ENCODE measurements at regions not wholly inside any gene's neighbourhood (a gene's known extent, or its start where the extent isn't known, plus 50 kb on each side); places are given as distances from the start of the nearest gene placed in this dataset.

DNA sequence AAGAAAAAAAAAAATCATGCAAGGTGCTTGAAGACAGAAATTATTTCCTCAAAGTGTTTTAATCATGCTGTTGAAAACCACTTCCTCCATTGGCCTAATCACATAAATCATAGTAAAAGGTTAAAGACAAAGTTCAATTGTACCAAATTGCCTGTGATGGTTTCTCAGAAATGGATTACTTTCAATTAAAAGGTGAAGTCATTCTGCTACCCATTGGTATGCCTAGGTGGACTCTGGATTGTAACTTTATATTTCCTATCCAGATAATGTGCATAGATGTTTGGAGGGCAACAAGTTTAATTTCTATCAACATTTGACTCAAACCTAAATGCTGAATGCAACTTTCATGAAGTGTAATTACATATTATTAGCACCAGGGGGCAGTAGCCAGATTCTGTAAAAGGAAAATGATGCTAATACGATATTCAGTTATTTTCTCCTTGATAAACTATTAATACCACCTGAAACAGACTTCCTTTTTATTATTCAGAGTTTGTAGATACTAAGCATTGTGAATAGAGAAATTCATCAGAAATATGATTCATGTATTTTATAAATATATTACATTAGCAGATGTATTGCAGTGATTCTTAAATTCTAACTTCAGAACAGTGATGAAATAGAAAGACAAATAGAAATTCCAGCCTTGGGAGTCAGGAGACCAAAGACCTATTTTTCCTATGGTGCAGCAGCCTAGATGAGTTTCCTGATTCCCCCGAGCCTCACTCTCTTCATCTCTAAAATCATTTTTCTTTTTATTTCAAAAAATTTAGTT, 148.2 kb downstream of the CAAP1 start:
- TF ChIP-seq, protein P1, sequence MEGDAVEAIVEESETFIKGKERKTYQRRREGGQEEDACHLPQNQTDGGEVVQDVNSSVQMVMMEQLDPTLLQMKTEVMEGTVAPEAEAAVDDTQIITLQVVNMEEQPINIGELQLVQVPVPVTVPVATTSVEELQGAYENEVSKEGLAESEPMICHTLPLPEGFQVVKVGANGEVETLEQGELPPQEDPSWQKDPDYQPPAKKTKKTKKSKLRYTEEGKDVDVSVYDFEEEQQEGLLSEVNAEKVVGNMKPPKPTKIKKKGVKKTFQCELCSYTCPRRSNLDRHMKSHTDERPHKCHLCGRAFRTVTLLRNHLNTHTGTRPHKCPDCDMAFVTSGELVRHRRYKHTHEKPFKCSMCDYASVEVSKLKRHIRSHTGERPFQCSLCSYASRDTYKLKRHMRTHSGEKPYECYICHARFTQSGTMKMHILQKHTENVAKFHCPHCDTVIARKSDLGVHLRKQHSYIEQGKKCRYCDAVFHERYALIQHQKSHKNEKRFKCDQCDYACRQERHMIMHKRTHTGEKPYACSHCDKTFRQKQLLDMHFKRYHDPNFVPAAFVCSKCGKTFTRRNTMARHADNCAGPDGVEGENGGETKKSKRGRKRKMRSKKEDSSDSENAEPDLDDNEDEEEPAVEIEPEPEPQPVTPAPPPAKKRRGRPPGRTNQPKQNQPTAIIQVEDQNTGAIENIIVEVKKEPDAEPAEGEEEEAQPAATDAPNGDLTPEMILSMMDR (IDR thresholded peaks at IDR 0.05), result peak; percentile 55 to 63 (median 60)
- no peak for TF ChIP-seq POLR2A (IDR thresholded peaks at IDR 0.05)
